IMR-90 (cell line): ENCODE measurements at regions not wholly inside any gene's neighbourhood (a gene's known extent, or its start where the extent isn't known, plus 50 kb on each side); places are given as distances from the start of the nearest gene placed in this dataset.

Experiments
- CTCF ChIP-seq: conservative IDR thresholded peaks from 2 replicates; pipeline ENCODE4 v1.5.1; 2012; ENCODE audit warnings: mild to moderate bottlenecking, low read depth, low read length, improper control_type of control experiment
- MAZ ChIP-seq: IDR thresholded peaks from 2 replicates; pipeline ENCODE4 v1.6.1; 2012; ENCODE audit warnings: low read depth, mild to moderate bottlenecking, low read length, improper control_type of control experiment, moderate library complexity, borderline replicate concordance
- RAD21 ChIP-seq: IDR thresholded peaks from 2 replicates; pipeline ENCODE4 v1.6.1; 2012; ENCODE audit warnings: low read length, improper control_type of control experiment
- RFX5 ChIP-seq: IDR thresholded peaks from 2 replicates; pipeline ENCODE4 v1.8.0; 2012; ENCODE audit warnings: low read depth, mild to moderate bottlenecking, low read length, moderate library complexity
- SMC3 ChIP-seq: fragments of 150-350 bp; IDR thresholded peaks from 2 replicates; pipeline ENCODE4 v1.6.1; 2016; ENCODE audit warnings: low read depth, mild to moderate bottlenecking, antibody characterized with exemption, low read length, moderate library complexity
- USF2 ChIP-seq: fragments of 150-350 bp; IDR thresholded peaks from 2 replicates; pipeline ENCODE4 v1.6.1; 2017; ENCODE audit warnings: mild to moderate bottlenecking, antibody characterized with exemption, low read length, low read depth

- TF ChIP-seq RAD21 (no peak), CTCF (no peak), SMC3 (no peak), USF2 (no peak), MAZ (no peak), RFX5 (no peak)
Measured at GRCh38 chr3:66098436-66098835, 59.7 kb upstream of the MAGI1 start.
